IMR-90 (cell line): ENCODE measurements at regions not wholly inside any gene's neighbourhood (a gene's known extent, or its start where the extent isn't known, plus 50 kb on each side); places are given as distances from the start of the nearest gene placed in this dataset.

ENCODE experiments used
- ATAC-seq: fragments of 200-7000 bp; cut with Tn5 transposase; 2 replicates; pipeline ENCODE4 v1.9.1; 2020; ENCODE audit warnings: low read depth, mild to moderate bottlenecking, moderate library complexity
- BruUV-seq: library from RNA; stranded (reverse); fragments of 400-500 nt; replicated peaks from 2 replicates; lab custom pipeline; 2021; lab: Mats Ljungman, UMichigan
- CTCF ChIA-PET: fragments of 300-600 bp; formaldehyde crosslinking; extraction: SDS; loops from one replicate; lab custom pipeline; 2021; ENCODE audit warnings: antibody characterized with exemption; lab: Yijun Ruan, JAX
- POLR2A ChIA-PET: fragments of 300-600 bp; sonication (Branson Sonifier 250); formaldehyde crosslinking; loops from one replicate; lab custom pipeline; 2022; ENCODE audit warnings: antibody characterized with exemption; ENCODE audit not compliant: unreplicated experiment; lab: Charles Lee
- DNase-seq: peaks from one replicate; pipeline ENCODE4 v3.0.0; 2013
- H2AFZ ChIP-seq: replicated peaks from 2 replicates; pipeline ENCODE3; 2013; ENCODE audit warnings: low read length, mild to moderate bottlenecking; ENCODE audit not compliant: poor library complexity
- H2AK5ac ChIP-seq: 2 replicates; pipeline ENCODE4 v1.6.1; 2013; ENCODE audit warnings: low read depth, low read length, inconsistent platforms
- H2AK9ac ChIP-seq: replicated peaks from 2 replicates; pipeline ENCODE3; 2013; ENCODE audit warnings: mild to moderate bottlenecking, low read depth, low read length, moderate library complexity; ENCODE audit not compliant: poor library complexity
- H2BK120ac ChIP-seq: 2 replicates; pipeline ENCODE4 v1.6.1; 2013; ENCODE audit warnings: low read depth, low read length, inconsistent platforms
- H2BK15ac ChIP-seq: 3 replicates; pipeline ENCODE4 v1.6.1; 2013; ENCODE audit warnings: low read depth, low read length, inconsistent platforms
- H2BK20ac ChIP-seq: 2 replicates; pipeline ENCODE4 v1.6.1; 2013; ENCODE audit warnings: low read depth, mild to moderate bottlenecking, inconsistent platforms, low read length, moderate library complexity
- H2BK5ac ChIP-seq: 2 replicates; pipeline ENCODE4 v1.6.1; 2013; ENCODE audit warnings: mild to moderate bottlenecking, low read depth, low read length, inconsistent platforms; ENCODE audit not compliant: poor library complexity, severe bottlenecking
- H3K14ac ChIP-seq: replicated peaks from 2 replicates; pipeline ENCODE4 v1.6.1; 2013; ENCODE audit warnings: low read depth, low read length, inconsistent platforms
- H3K18ac ChIP-seq: 2 replicates; pipeline ENCODE4 v1.6.1; 2013; ENCODE audit warnings: low read depth, low read length, control low read depth
- H3K23ac ChIP-seq: 2 replicates; pipeline ENCODE4 v1.6.1; 2013; ENCODE audit warnings: low read depth, low read length, inconsistent platforms
- H3K27ac ChIP-seq: 2 replicates; pipeline ENCODE4 v1.5.1; 2013; ENCODE audit warnings: mild to moderate bottlenecking, control low read depth, low read length; ENCODE audit not compliant: insufficient read depth
- H3K27me3 ChIP-seq: 2 replicates; pipeline ENCODE4 v1.6.1; 2013; ENCODE audit warnings: low read length; ENCODE audit not compliant: control insufficient read depth, insufficient read depth
- H3K36me3 ChIP-seq: 2 replicates; pipeline ENCODE4 v1.6.1; 2013; ENCODE audit warnings: low read length, mixed read lengths; ENCODE audit not compliant: control insufficient read depth, insufficient read depth
- H3K4ac ChIP-seq: 2 replicates; pipeline ENCODE4 v1.6.1; 2013; ENCODE audit warnings: low read depth, low read length, inconsistent platforms
- H3K4me1 ChIP-seq: 2 replicates; pipeline ENCODE4 v1.6.1; 2013; ENCODE audit warnings: low read length, mixed read lengths; ENCODE audit not compliant: control insufficient read depth, insufficient read depth
- H3K4me2 ChIP-seq: 2 replicates; pipeline ENCODE4 v1.6.1; 2013; ENCODE audit warnings: low read depth, mild to moderate bottlenecking, control low read depth, low read length, moderate library complexity
- H3K4me3 ChIP-seq: 2 replicates; pipeline ENCODE4 v1.5.1; 2013; ENCODE audit warnings: low read depth, mild to moderate bottlenecking, control low read depth, low read length, moderate library complexity; ENCODE audit not compliant: insufficient read depth
- H3K56ac ChIP-seq: 2 replicates; pipeline ENCODE4 v1.6.1; 2013; ENCODE audit warnings: low read length, inconsistent platforms; ENCODE audit not compliant: insufficient read depth; ENCODE audit errors: extremely low read depth
- H3K79me1 ChIP-seq, 2 experiments: 2 replicates each; pipeline ENCODE4 v1.6.1; 2013; ENCODE audit warnings: low read length in 2 of 2, inconsistent platforms in 1 of 2, low read depth in 1 of 2
- H3K9ac ChIP-seq: 2 replicates; pipeline ENCODE4 v1.6.1; 2013; ENCODE audit warnings: low read depth, low read length, control low read depth
- H3K9me1 ChIP-seq: 2 replicates; pipeline ENCODE4 v1.6.1; 2013; ENCODE audit warnings: low read length, inconsistent platforms; ENCODE audit not compliant: insufficient read depth
- H3K9me3 ChIP-seq: 2 replicates; pipeline ENCODE4 v1.6.1; 2013; ENCODE audit warnings: low read length; ENCODE audit not compliant: control insufficient read depth, insufficient read depth
- H4K20me1 ChIP-seq: 2 replicates; pipeline ENCODE4 v1.6.1; 2013; ENCODE audit warnings: low read length, inconsistent platforms; ENCODE audit not compliant: insufficient read depth
- H4K5ac ChIP-seq: 2 replicates; pipeline ENCODE4 v1.6.1; 2013; ENCODE audit warnings: mild to moderate bottlenecking, low read depth, low read length, control low read depth
- H4K8ac ChIP-seq, 2 experiments: 2 replicates each; pipeline ENCODE4 v1.6.1; 2013; ENCODE audit warnings: low read depth in 2 of 2, low read length in 2 of 2, control low read depth in 1 of 2, inconsistent platforms in 1 of 2
- H4K91ac ChIP-seq: 2 replicates; pipeline ENCODE4 v1.6.1; 2013; ENCODE audit warnings: low read depth, low read length, inconsistent platforms; ENCODE audit not compliant: insufficient read depth
- CEBPB ChIP-seq: IDR thresholded peaks from 2 replicates; pipeline ENCODE4 v1.6.1; 2012; ENCODE audit warnings: low read depth, low read length, improper control_type of control experiment
- dilution Hi-C: fragments of 300-500 bp; cut with HindIII; formaldehyde crosslinking; loops from one replicate; pipeline ENCODE4 v1.14.3; 2018; ENCODE audit warnings: low sequenced_read_pairs; ENCODE audit not compliant: unreplicated experiment
- in situ Hi-C: fragments of 300-500 bp; cut with MboI; formaldehyde crosslinking; loops from 3 replicates; pipeline ENCODE4 v1.14.3; 2019; ENCODE audit warnings: low sequenced_read_pairs, inconsistent platforms, mixed read lengths
- intact Hi-C: fragments of 100-400 bp; cut with micrococcal nuclease; formaldehyde crosslinking; loops from 2 replicates; pipeline ENCODE4 v1.10.0; 2022

GRCh38 chr9:78963911-78964310, 607.9 kb upstream of the TLE4 start:
- DNase-seq: no peak
- H4K91ac ChIP-seq: no peak overlapping the region

More at GRCh38 chr9:78963911-78964310, 607.9 kb upstream of the TLE4 start:
- H3K4me3 ChIP-seq: no peak overlapping the region
- no TSS peak for BruUV-seq
- no peak overlapping the region for H3K4me2 ChIP-seq
- no peaks in the 10 kb centered on the region for H3K36me3 ChIP-seq
- no peaks in the 10 kb centered on the region for H3K4me1 ChIP-seq
- no peak overlapping the region for H2BK15ac ChIP-seq
- H2AK5ac ChIP-seq: no peak overlapping the region
- peaks cover 2% of the 10 kb centered on the region for H3K9me3 ChIP-seq
- H3K18ac ChIP-seq: no peak overlapping the region
- no peak overlapping the region for H3K23ac ChIP-seq
- no peak overlapping the region for H3K4ac ChIP-seq
- ChIA-PET POLR2A (no interaction called here), CTCF (interaction anchor here (0.6 kb wide), 1 partner anchor 151 kb away, joined by 4 read pairs; no protein-coding TSS in a partner anchor)
- no peak overlapping the region for H2BK20ac ChIP-seq
- H4K20me1 ChIP-seq: no peaks in the 10 kb centered on the region
- H3K27me3 ChIP-seq: no peaks in the 10 kb centered on the region
- no peak overlapping the region for H4K8ac ChIP-seq
- no peak overlapping the region for H2AK9ac ChIP-seq
- no peak for TF ChIP-seq CEBPB
- no peak overlapping the region for H4K5ac ChIP-seq
- dilution Hi-C loops: no loop called here
- no peak overlapping the region for H2BK120ac ChIP-seq
- no peaks in the 10 kb centered on the region for H3K9me1 ChIP-seq
- no peak overlapping the region for H3K27ac ChIP-seq
- in situ Hi-C loops: no loop called here
- intact Hi-C loops: no loop called here
- H3K9ac ChIP-seq: no peak overlapping the region
- ATAC-seq: no peak
- no peaks in the 10 kb centered on the region for H3K79me1 ChIP-seq
- H3K56ac ChIP-seq: no peak overlapping the region
- no peak overlapping the region for H2BK5ac ChIP-seq
- no peak overlapping the region for H3K14ac ChIP-seq
- no peak overlapping the region for H2AFZ ChIP-seq
